SHP77 treated with DMSO at 0.1 percent for 48 hours (cell line): ENCODE measurements at regions not wholly inside any gene's neighbourhood (a gene's known extent, or its start where the extent isn't known, plus 50 kb on each side); places are given as distances from the start of the nearest gene placed in this dataset.
"Not testable (repeated sequence)": the region's sequence is repeated elsewhere in the genome, so short reads cannot be mapped to it uniquely, and the experiment has no call there.

Experiments used
- DNase-seq: peaks from one replicate; lab custom pipeline; 2025; lab: John Stamatoyannopoulos, UW

GRCh38 chr4:138439143-138439581, 197.0 kb upstream of the SLC7A11 start:
- no peak for DNase-seq

- DNase-seq, result no peak
These were observed 196.5 kb upstream of the SLC7A11 start for GRCh38 chr4:138438608-138439007.

- no peak for DNase-seq
These were observed 195.2 kb upstream of the SLC7A11 start for GRCh38 chr4:138437263-138437851.

GRCh38 chr4:138435733-138436132, 193.6 kb upstream of the SLC7A11 start:
- DNase-seq, result not testable (repeated sequence)

- DNase-seq, result not testable (repeated sequence)
These were observed 192.9 kb upstream of the SLC7A11 start for GRCh38 chr4:138435046-138435445.

- no peak for DNase-seq
These were observed 186.5 kb upstream of the SLC7A11 start for GRCh38 chr4:138428611-138429010.

- DNase-seq, result no peak
These were observed 184.6 kb upstream of the SLC7A11 start for GRCh38 chr4:138426786-138427185.

- DNase-seq, result no peak
These were observed 178.3 kb upstream of the SLC7A11 start for GRCh38 chr4:138420471-138420870.

GRCh38 chr4:138414202-138414601, 172.1 kb upstream of the SLC7A11 start:
- DNase-seq, result no peak

- DNase-seq, result no peak
These were observed 171.1 kb upstream of the SLC7A11 start for GRCh38 chr4:138413273-138413672.

- no peak for DNase-seq
These were observed 170.7 kb upstream of the SLC7A11 start for GRCh38 chr4:138412847-138413246.

GRCh38 chr4:138410266-138410665, 168.1 kb upstream of the SLC7A11 start:
- no peak for DNase-seq

- DNase-seq, result no peak
These were observed 167.5 kb upstream of the SLC7A11 start for GRCh38 chr4:138409670-138410069.

GRCh38 chr4:138408758-138409157, 166.6 kb upstream of the SLC7A11 start:
- DNase-seq, result no peak

GRCh38 chr4:138407329-138407728, 165.2 kb upstream of the SLC7A11 start:
- DNase-seq, result no peak

GRCh38 chr4:138406876-138407275, 164.7 kb upstream of the SLC7A11 start:
- DNase-seq, result no peak

GRCh38 chr4:138405934-138406567, 163.9 kb upstream of the SLC7A11 start:
- DNase-seq, result no peak

- no peak for DNase-seq
These were observed 163.3 kb upstream of the SLC7A11 start for GRCh38 chr4:138405466-138405891.

GRCh38 chr4:138404801-138405200, 162.7 kb upstream of the SLC7A11 start:
- no peak for DNase-seq

GRCh38 chr4:138404251-138404650, 162.1 kb upstream of the SLC7A11 start:
- DNase-seq, result no peak

- no peak for DNase-seq
These were observed 159.2 kb upstream of the SLC7A11 start for GRCh38 chr4:138401334-138401733.

- no peak for DNase-seq
These were observed 158.4 kb upstream of the SLC7A11 start for GRCh38 chr4:138400543-138400942.

GRCh38 chr4:138400066-138400465, 157.9 kb upstream of the SLC7A11 start:
- no peak for DNase-seq

GRCh38 chr4:138399081-138399480, 156.9 kb upstream of the SLC7A11 start:
- DNase-seq, result no peak
